ENCODE measurements at regions not wholly inside any gene's neighbourhood (a gene's known extent, or its start where the extent isn't known, plus 50 kb on each side); places are given as distances from the start of the nearest gene placed in this dataset.

GRCh38 chr4:115275615-115276014, 162.2 kb upstream of the NDST4 start:
- no peak for TF ChIP-seq CTCF (conservative IDR thresholded peaks at IDR 0.05 in 1 of 2, IDR thresholded peaks at IDR 0.05 in 1 of 2; ENCODE audit: low read depth in 1 of 2, low read length in 2 of 2)
- no peak for TF ChIP-seq EZH2 (IDR thresholded peaks at IDR 0.05; ENCODE audit: low read length, missing control alignments)
